B cell (primary cell): ENCODE measurements at regions not wholly inside any gene's neighbourhood (a gene's known extent, or its start where the extent isn't known, plus 50 kb on each side); places are given as distances from the start of the nearest gene placed in this dataset.

Experiments
- ATAC-seq: fragments of 200-7000 bp; cut with Tn5 transposase; one replicate; pipeline ENCODE4 v1.10.0; 2021; ENCODE audit warnings: low read depth, mild to moderate bottlenecking, moderate number of reproducible peaks, moderate library complexity
- CTCF ChIA-PET: fragments of 350-600 bp; sonication (Branson Sonifier 250); formaldehyde crosslinking; loops from one replicate; lab custom pipeline; 2021; ENCODE audit warnings: antibody characterized with exemption, inconsistent platforms; lab: Charles Lee
- POLR2A ChIA-PET: fragments of 350-600 bp; sonication (Branson Sonifier 250); formaldehyde crosslinking; loops from one replicate; lab custom pipeline; 2021; ENCODE audit warnings: antibody characterized with exemption; lab: Charles Lee
- DNase-seq: peaks from one replicate; pipeline ENCODE4 v3.0.0; 2013
- H2AFZ ChIP-seq: 2 replicates; pipeline ENCODE4 v1.6.1; 2012; ENCODE audit warnings: mild to moderate bottlenecking, low read depth, low read length; ENCODE audit not compliant: insufficient read depth, poor library complexity, severe bottlenecking
- H3K27ac ChIP-seq, 2 donors: 1 replicate in 1 of 2; 2 replicates in 1 of 2; pipeline ENCODE4 v1.5.1; 2012 to 2013; ENCODE audit warnings: low read length in 2 of 2, mild to moderate bottlenecking in 2 of 2, moderate library complexity in 1 of 2
- H3K27me3 ChIP-seq, 4 experiments: fragments of 200-600 bp in 1 of 4; sonication (generic) in 1 of 4; replicated peaks in 1 of 4; 1 replicate in 2 of 4; 2 replicates in 2 of 4; pipeline versions ENCODE4 v1.6.1 to v1.7.0; 2013 to 2016; ENCODE audit warnings: low read length in 3 of 4, mild to moderate bottlenecking in 2 of 4, mixed read lengths in 1 of 4, moderate library complexity in 1 of 4; ENCODE audit not compliant: insufficient read depth in 4 of 4, control insufficient read depth in 3 of 4; ENCODE audit errors: control extremely low read depth in 1 of 4
- H3K36me3 ChIP-seq, 2 experiments: replicated peaks in 1 of 2; 1 replicate in 1 of 2; 2 replicates in 1 of 2; pipeline versions ENCODE4 v1.6.1 to v1.7.1; 2013; ENCODE audit warnings: low read length in 1 of 2; ENCODE audit not compliant: insufficient read depth in 2 of 2, control insufficient read depth in 1 of 2; ENCODE audit errors: control extremely low read depth in 1 of 2, extremely low read depth in 1 of 2
- H3K4me1 ChIP-seq, 2 donors: fragments of 200-600 bp in 1 of 2; sonication (generic) in 1 of 2; 1 replicate in 1 of 2; 2 replicates in 1 of 2; pipeline versions ENCODE4 v1.5.1 to v1.6.1; 2013 to 2017; ENCODE audit warnings: low read length in 2 of 2; ENCODE audit not compliant: control insufficient read depth in 2 of 2, insufficient read depth in 2 of 2
- H3K4me2 ChIP-seq: replicated peaks from 2 replicates; pipeline ENCODE3; 2012; ENCODE audit warnings: mild to moderate bottlenecking, low read depth, low read length; ENCODE audit not compliant: poor library complexity, severe bottlenecking
- H3K4me3 ChIP-seq, 5 experiments: fragments of 200-600 bp in 1 of 5; sonication (generic) in 1 of 5; 1 replicate in 3 of 5; 2 replicates in 2 of 5; pipeline versions ENCODE4 v1.5.1 to v1.7.0; 2011 to 2016; ENCODE audit warnings: low read length in 4 of 5, mild to moderate bottlenecking in 4 of 5, low read depth in 2 of 5, control low read depth in 1 of 5, moderate library complexity in 1 of 5; ENCODE audit not compliant: insufficient read depth in 1 of 5; ENCODE audit errors: control extremely low read depth in 1 of 5, extremely low read depth in 1 of 5
- H3K79me2 ChIP-seq: fragments of 200-600 bp; sonication (generic); one replicate; pipeline ENCODE4 v1.6.0; 2016; ENCODE audit warnings: low read length; ENCODE audit not compliant: control insufficient read depth, insufficient read depth
- H3K9ac ChIP-seq: fragments of 200-600 bp; sonication (generic); 2 replicates; pipeline ENCODE4 v1.6.1; 2017; ENCODE audit warnings: mild to moderate bottlenecking, low read length, moderate library complexity
- H3K9me3 ChIP-seq, 3 donors: one replicate each; pipeline versions ENCODE4 v1.6.1 to v1.7.1; 2013; ENCODE audit warnings: low read length in 2 of 3; ENCODE audit not compliant: control insufficient read depth in 2 of 3, insufficient read depth in 1 of 3; ENCODE audit errors: control extremely low read depth in 1 of 3
- H4K20me1 ChIP-seq: 2 replicates; pipeline ENCODE4 v1.6.0; 2012; ENCODE audit warnings: mild to moderate bottlenecking, low read length; ENCODE audit not compliant: insufficient read depth, control insufficient read depth, poor library complexity, severe bottlenecking
- H3K27ac Mint-ChIP-seq: one replicate; pipeline ENCODE4 v1.8.0; 2021; ENCODE audit warnings: mixed read lengths
- H3K27me3 Mint-ChIP-seq: one replicate; pipeline ENCODE4 v1.8.0; 2021; ENCODE audit warnings: mixed read lengths
- H3K4me1 Mint-ChIP-seq: one replicate; pipeline ENCODE4 v1.8.0; 2021; ENCODE audit warnings: mixed read lengths
- H3K4me3 Mint-ChIP-seq: one replicate; pipeline ENCODE4 v1.8.0; 2021; ENCODE audit warnings: mixed read lengths
- H3K9me3 Mint-ChIP-seq: one replicate; pipeline ENCODE4 v1.8.0; 2022; ENCODE audit warnings: mixed read lengths; ENCODE audit not compliant: insufficient read depth
- CTCF ChIP-seq: fragments of 200-600 bp; IDR thresholded peaks from one replicate; pipeline ENCODE4 v1.8.0; 2022; ENCODE audit warnings: antibody characterized with exemption, mild to moderate bottlenecking
- EZH2 ChIP-seq: IDR thresholded peaks from 2 replicates; pipeline ENCODE4 v1.6.1; 2012; ENCODE audit warnings: borderline replicate concordance, low read depth, mild to moderate bottlenecking, moderate library complexity, low read length; ENCODE audit not compliant: insufficient read depth, poor library complexity, severe bottlenecking
- WGBS: methylation state at CpG from one replicate; pipeline ENCODE4 v1.1.5; 2013; ENCODE audit warnings: missing lambda C conversion rate; ENCODE audit not compliant: insufficient coverage; 5-methylcytosine and 5-hydroxymethylcytosine counted together
- intact Hi-C: fragments of 100-400 bp; cut with micrococcal nuclease; formaldehyde crosslinking; loops from one replicate; pipeline ENCODE4 v1.10.0; 2022

GRCh38 chr13:105127732-105128131, 1407.7 kb downstream of the EFNB2 start:
- ATAC-seq, result no peak
- TF ChIP-seq EZH2 (no peak), CTCF (no peak)
- Mint-ChIP-seq H3K4me3 (no peak overlapping the region), H3K9me3 (no peaks in the 10 kb centered on the region), H3K27ac (no peak overlapping the region), H3K27me3 (no peaks in the 10 kb centered on the region), H3K4me1 (no peaks in the 10 kb centered on the region)
- Histone ChIP-seq H3K27ac (no peak overlapping the region), H3K9ac (no peak overlapping the region), H3K4me2 (no peak overlapping the region), H4K20me1 (no peaks in the 10 kb centered on the region), H3K4me1 (no peaks in the 10 kb centered on the region), H3K9me3 (no peaks in the 10 kb centered on the region), H3K36me3 (no peaks in the 10 kb centered on the region), H2AFZ (no peak overlapping the region), H3K27me3 (no peaks in the 10 kb centered on the region), H3K4me3 (no peak overlapping the region), H3K79me2 (no peaks in the 10 kb centered on the region)
- intact Hi-C loops, result no loop called here
- ChIA-PET CTCF (no interaction called here), POLR2A (no interaction called here)
- 83% methylated on average over 1 of the region's 2 CpGs for WGBS
- DNase-seq, result no peak

GRCh38 chr13:105121221-105121620, 1414.2 kb downstream of the EFNB2 start:
- Histone ChIP-seq H3K9me3 (no peaks in the 10 kb centered on the region), H3K4me3 (no peak overlapping the region), H3K9ac (no peak overlapping the region), H3K27ac (no peak overlapping the region), H3K4me1 (no peaks in the 10 kb centered on the region), H4K20me1 (no peaks in the 10 kb centered on the region), H3K27me3 (no peaks in the 10 kb centered on the region), H3K36me3 (no peaks in the 10 kb centered on the region), H2AFZ (no peak overlapping the region), H3K79me2 (no peaks in the 10 kb centered on the region), H3K4me2 (no peak overlapping the region)
- Mint-ChIP-seq H3K4me1 (no peaks in the 10 kb centered on the region), H3K4me3 (no peak overlapping the region), H3K27me3 (no peaks in the 10 kb centered on the region), H3K27ac (no peak overlapping the region), H3K9me3 (no peaks in the 10 kb centered on the region)
- intact Hi-C loops, result no loop called here
- ATAC-seq (no peak), DNase-seq (no peak)
- TF ChIP-seq CTCF (no peak), EZH2 (no peak)
- CTCF ChIA-PET, result no interaction called here
- POLR2A ChIA-PET, result no interaction called here
- WGBS, result 100% methylated on average over 1 of the region's 4 CpGs
